Effector memory CD8-positive, alpha-beta T cell (primary cell): ENCODE measurements at regions not wholly inside any gene's neighbourhood (a gene's known extent, or its start where the extent isn't known, plus 50 kb on each side); places are given as distances from the start of the nearest gene placed in this dataset.
"Not testable (repeated sequence)": the region's sequence is repeated elsewhere in the genome, so short reads cannot be mapped to it uniquely, and the experiment has no call there.

ENCODE experiments used
- ATAC-seq: fragments of 150-1000 bp; cut with Tn5 transposase; replicated peaks from 2 replicates; pipeline ENCODE4 v1.10.0; 2021; ENCODE audit warnings: mild to moderate bottlenecking, moderate library complexity
- DNase-seq, 3 experiments: peaks; one replicate each; pipeline ENCODE4 v3.0.0; 2021
- H3K27ac Mint-ChIP-seq, 2 donors: one replicate each; pipeline ENCODE4 v1.8.0; 2022; ENCODE audit warnings: mild to moderate bottlenecking in 2 of 2, mixed read lengths in 2 of 2, moderate library complexity in 2 of 2
- H3K27me3 Mint-ChIP-seq, 2 donors: one replicate each; pipeline ENCODE4 v1.8.0; 2022; ENCODE audit warnings: mixed read lengths in 2 of 2
- H3K36me3 Mint-ChIP-seq: one replicate; pipeline ENCODE4 v1.8.0; 2022; ENCODE audit warnings: mild to moderate bottlenecking, moderate library complexity, mixed read lengths; ENCODE audit not compliant: insufficient read depth
- H3K4me1 Mint-ChIP-seq, 2 donors: one replicate each; pipeline ENCODE4 v1.8.0; 2022; ENCODE audit warnings: low read depth in 2 of 2, mixed read lengths in 2 of 2
- H3K4me3 Mint-ChIP-seq, 2 donors: one replicate each; pipeline ENCODE4 v1.8.0; 2022; ENCODE audit warnings: mild to moderate bottlenecking in 2 of 2, mixed read lengths in 2 of 2, moderate library complexity in 2 of 2
- H3K9me3 Mint-ChIP-seq, 2 donors: one replicate each; pipeline ENCODE4 v1.8.0; 2022; ENCODE audit warnings: mixed read lengths in 2 of 2

GRCh38 chr4:29372971-29373370 lies 1347.2 kb upstream of the PCDH7 start:
- Mint-ChIP-seq H3K27me3 (no peaks in the 10 kb centered on the region), H3K36me3 (no peaks in the 10 kb centered on the region), H3K4me1 (no peaks in the 10 kb centered on the region), H3K9me3 (peaks cover 6% of the 10 kb centered on the region in 2 donors), H3K27ac (no peak overlapping the region), H3K4me3 (no peak overlapping the region)
- ATAC-seq: no peak
- no peak for DNase-seq

- H3K4me1 Mint-ChIP-seq: no peaks in the 10 kb centered on the region
- no peak overlapping the region for H3K4me3 Mint-ChIP-seq
- peaks cover 6 to 17% of the 10 kb centered on the region in 2 donors for H3K9me3 Mint-ChIP-seq
- no peak for ATAC-seq
- H3K27ac Mint-ChIP-seq: no peak overlapping the region
- no peaks in the 10 kb centered on the region for H3K27me3 Mint-ChIP-seq
- DNase-seq: no peak
- no peaks in the 10 kb centered on the region for H3K36me3 Mint-ChIP-seq
Observed at GRCh38 chr4:29375716-29376115, 1344.5 kb upstream of the PCDH7 start.

GRCh38 chr4:29378237-29378636 lies 1341.9 kb upstream of the PCDH7 start:
- not testable (repeated sequence) for H3K27ac Mint-ChIP-seq, ATAC-seq, H3K4me1 Mint-ChIP-seq, H3K36me3 Mint-ChIP-seq, H3K27me3 Mint-ChIP-seq, DNase-seq, H3K4me3 Mint-ChIP-seq
- H3K9me3 Mint-ChIP-seq: peaks cover 2 to 18% of the 10 kb centered on the region in 2 donors

GRCh38 chr4:29390921-29391320 lies 1329.2 kb upstream of the PCDH7 start:
- Mint-ChIP-seq H3K27ac (no peak overlapping the region), H3K36me3 (no peaks in the 10 kb centered on the region), H3K27me3 (no peaks in the 10 kb centered on the region), H3K9me3 (peaks cover 2 to 5% of the 10 kb centered on the region in 2 donors), H3K4me1 (no peaks in the 10 kb centered on the region), H3K4me3 (no peak overlapping the region)
- no peak for ATAC-seq
- no peak for DNase-seq

- Mint-ChIP-seq H3K4me3 (no peak overlapping the region), H3K9me3 (peaks cover 0 to 17% of the 10 kb centered on the region in 2 donors), H3K36me3 (no peaks in the 10 kb centered on the region), H3K27ac (no peak overlapping the region), H3K4me1 (no peaks in the 10 kb centered on the region), H3K27me3 (no peaks in the 10 kb centered on the region)
- no peak for DNase-seq
- ATAC-seq: no peak
Observed at GRCh38 chr4:29405116-29405515, 1315.1 kb upstream of the PCDH7 start.

- H3K27me3 Mint-ChIP-seq: no peaks in the 10 kb centered on the region
- no peak for DNase-seq
- no peak for ATAC-seq
Observed at GRCh38 chr4:29415771-29416170, 1304.4 kb upstream of the PCDH7 start.

GRCh38 chr4:29423836-29424721 lies 1296.1 kb upstream of the PCDH7 start:
- no peak overlapping the region for H3K27ac Mint-ChIP-seq
- peaks cover 2 to 15% of the 10 kb centered on the region in 2 donors for H3K9me3 Mint-ChIP-seq
- no peak overlapping the region for H3K4me3 Mint-ChIP-seq
- DNase-seq (no peak), ATAC-seq (no peak)
- H3K4me1 Mint-ChIP-seq: no peaks in the 10 kb centered on the region
- no peaks in the 10 kb centered on the region for H3K36me3 Mint-ChIP-seq
- no peaks in the 10 kb centered on the region for H3K27me3 Mint-ChIP-seq

More at GRCh38 chr4:29415771-29416170, 1304.4 kb upstream of the PCDH7 start:
- H3K36me3 Mint-ChIP-seq: no peaks in the 10 kb centered on the region
- H3K9me3 Mint-ChIP-seq: peaks cover 4 to 8% of the 10 kb centered on the region in 2 donors
- no peaks in the 10 kb centered on the region for H3K4me1 Mint-ChIP-seq
- no peak overlapping the region for H3K27ac Mint-ChIP-seq
- H3K4me3 Mint-ChIP-seq: no peak overlapping the region

GRCh38 chr4:29453303-29453820 lies 1266.8 kb upstream of the PCDH7 start:
- Mint-ChIP-seq H3K9me3 (peaks cover 7 to 14% of the 10 kb centered on the region in 2 donors), H3K4me3 (no peak overlapping the region), H3K4me1 (no peaks in the 10 kb centered on the region), H3K27me3 (no peaks in the 10 kb centered on the region), H3K36me3 (no peaks in the 10 kb centered on the region), H3K27ac (no peak overlapping the region)
- DNase-seq (no peak), ATAC-seq (no peak)

GRCh38 chr4:29459926-29460325 lies 1260.2 kb upstream of the PCDH7 start:
- no peak for ATAC-seq
- Mint-ChIP-seq H3K9me3 (peaks cover 8 to 9% of the 10 kb centered on the region in 2 donors), H3K4me1 (no peaks in the 10 kb centered on the region), H3K36me3 (no peaks in the 10 kb centered on the region), H3K4me3 (no peak overlapping the region), H3K27me3 (no peaks in the 10 kb centered on the region), H3K27ac (no peak overlapping the region)
- no peak for DNase-seq

GRCh38 chr4:29467044-29467717 lies 1253.0 kb upstream of the PCDH7 start:
- Mint-ChIP-seq H3K4me1 (no peaks in the 10 kb centered on the region), H3K9me3 (peaks cover 12 to 15% of the 10 kb centered on the region in 2 donors), H3K36me3 (no peaks in the 10 kb centered on the region), H3K4me3 (no peak overlapping the region), H3K27me3 (no peaks in the 10 kb centered on the region), H3K27ac (no peak overlapping the region)
- ATAC-seq: no peak
- DNase-seq: no peak
